ENCODE measurements at regions not wholly inside any gene's neighbourhood (a gene's known extent, or its start where the extent isn't known, plus 50 kb on each side); places are given as distances from the start of the nearest gene placed in this dataset.

DNA sequence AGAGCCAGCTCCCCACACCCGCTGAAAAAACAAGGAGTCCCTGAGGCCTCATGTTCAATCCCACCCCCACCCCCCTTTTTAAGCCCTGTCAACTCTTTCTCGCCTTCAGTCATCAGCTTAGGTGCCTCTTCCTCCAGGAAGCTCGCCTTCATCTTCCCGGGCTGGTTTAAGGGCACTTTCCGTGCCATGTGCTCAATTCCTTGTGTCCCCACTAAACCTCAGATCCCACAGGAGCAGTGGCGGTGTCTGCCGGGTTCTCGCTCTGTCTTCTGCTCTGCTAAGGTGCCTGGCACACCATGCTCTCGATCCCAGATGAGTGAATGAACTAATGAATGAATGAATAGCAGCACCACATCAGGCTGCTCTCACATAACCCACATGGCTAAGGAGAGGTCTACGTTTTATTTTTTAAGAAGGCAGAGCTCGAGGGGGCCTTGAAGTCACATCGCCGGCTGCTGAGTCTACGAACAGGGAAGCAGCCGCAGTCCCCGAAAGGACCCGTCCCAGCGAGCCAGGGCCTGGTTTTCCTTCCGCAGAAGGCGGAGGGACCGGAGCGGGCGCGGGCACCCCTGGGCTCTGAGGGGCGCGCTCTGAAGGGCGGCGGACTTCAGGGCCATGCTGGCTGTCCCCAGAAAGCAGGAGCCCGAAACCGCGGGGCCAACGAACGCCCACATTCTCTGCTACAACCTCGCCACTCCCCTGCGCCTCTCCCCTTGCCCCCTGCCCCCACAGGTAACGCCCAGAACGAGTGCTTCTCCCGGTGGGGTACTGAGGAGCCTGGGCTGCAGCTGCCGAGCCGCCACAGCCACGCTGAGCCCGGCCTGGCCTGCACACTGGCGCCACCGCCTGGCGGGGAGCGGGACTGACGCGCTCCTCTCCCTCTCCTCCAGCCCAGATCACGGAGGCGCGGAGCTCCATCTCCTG lies 73.4 kb upstream of the KCNMA1 start:
- TF ChIP-seq, protein P1, sequence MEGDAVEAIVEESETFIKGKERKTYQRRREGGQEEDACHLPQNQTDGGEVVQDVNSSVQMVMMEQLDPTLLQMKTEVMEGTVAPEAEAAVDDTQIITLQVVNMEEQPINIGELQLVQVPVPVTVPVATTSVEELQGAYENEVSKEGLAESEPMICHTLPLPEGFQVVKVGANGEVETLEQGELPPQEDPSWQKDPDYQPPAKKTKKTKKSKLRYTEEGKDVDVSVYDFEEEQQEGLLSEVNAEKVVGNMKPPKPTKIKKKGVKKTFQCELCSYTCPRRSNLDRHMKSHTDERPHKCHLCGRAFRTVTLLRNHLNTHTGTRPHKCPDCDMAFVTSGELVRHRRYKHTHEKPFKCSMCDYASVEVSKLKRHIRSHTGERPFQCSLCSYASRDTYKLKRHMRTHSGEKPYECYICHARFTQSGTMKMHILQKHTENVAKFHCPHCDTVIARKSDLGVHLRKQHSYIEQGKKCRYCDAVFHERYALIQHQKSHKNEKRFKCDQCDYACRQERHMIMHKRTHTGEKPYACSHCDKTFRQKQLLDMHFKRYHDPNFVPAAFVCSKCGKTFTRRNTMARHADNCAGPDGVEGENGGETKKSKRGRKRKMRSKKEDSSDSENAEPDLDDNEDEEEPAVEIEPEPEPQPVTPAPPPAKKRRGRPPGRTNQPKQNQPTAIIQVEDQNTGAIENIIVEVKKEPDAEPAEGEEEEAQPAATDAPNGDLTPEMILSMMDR (conservative IDR thresholded peaks at IDR 0.05; ENCODE audit: low read depth in 2 of 2), result peak; percentile 86 to 98
- TF ChIP-seq, protein P2, sequence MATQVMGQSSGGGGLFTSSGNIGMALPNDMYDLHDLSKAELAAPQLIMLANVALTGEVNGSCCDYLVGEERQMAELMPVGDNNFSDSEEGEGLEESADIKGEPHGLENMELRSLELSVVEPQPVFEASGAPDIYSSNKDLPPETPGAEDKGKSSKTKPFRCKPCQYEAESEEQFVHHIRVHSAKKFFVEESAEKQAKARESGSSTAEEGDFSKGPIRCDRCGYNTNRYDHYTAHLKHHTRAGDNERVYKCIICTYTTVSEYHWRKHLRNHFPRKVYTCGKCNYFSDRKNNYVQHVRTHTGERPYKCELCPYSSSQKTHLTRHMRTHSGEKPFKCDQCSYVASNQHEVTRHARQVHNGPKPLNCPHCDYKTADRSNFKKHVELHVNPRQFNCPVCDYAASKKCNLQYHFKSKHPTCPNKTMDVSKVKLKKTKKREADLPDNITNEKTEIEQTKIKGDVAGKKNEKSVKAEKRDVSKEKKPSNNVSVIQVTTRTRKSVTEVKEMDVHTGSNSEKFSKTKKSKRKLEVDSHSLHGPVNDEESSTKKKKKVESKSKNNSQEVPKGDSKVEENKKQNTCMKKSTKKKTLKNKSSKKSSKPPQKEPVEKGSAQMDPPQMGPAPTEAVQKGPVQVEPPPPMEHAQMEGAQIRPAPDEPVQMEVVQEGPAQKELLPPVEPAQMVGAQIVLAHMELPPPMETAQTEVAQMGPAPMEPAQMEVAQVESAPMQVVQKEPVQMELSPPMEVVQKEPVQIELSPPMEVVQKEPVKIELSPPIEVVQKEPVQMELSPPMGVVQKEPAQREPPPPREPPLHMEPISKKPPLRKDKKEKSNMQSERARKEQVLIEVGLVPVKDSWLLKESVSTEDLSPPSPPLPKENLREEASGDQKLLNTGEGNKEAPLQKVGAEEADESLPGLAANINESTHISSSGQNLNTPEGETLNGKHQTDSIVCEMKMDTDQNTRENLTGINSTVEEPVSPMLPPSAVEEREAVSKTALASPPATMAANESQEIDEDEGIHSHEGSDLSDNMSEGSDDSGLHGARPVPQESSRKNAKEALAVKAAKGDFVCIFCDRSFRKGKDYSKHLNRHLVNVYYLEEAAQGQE (IDR thresholded peaks at IDR 0.05; ENCODE audit: unreplicated experiment), result no peak
- no peak for TF ChIP-seq EZH2 (IDR thresholded peaks at IDR 0.05; ENCODE audit: low read depth, unreplicated experiment)

All from GM23338 (cell line).